ENCODE measurements at regions not wholly inside any gene's neighbourhood (a gene's known extent, or its start where the extent isn't known, plus 50 kb on each side); places are given as distances from the start of the nearest gene placed in this dataset.

DNA sequence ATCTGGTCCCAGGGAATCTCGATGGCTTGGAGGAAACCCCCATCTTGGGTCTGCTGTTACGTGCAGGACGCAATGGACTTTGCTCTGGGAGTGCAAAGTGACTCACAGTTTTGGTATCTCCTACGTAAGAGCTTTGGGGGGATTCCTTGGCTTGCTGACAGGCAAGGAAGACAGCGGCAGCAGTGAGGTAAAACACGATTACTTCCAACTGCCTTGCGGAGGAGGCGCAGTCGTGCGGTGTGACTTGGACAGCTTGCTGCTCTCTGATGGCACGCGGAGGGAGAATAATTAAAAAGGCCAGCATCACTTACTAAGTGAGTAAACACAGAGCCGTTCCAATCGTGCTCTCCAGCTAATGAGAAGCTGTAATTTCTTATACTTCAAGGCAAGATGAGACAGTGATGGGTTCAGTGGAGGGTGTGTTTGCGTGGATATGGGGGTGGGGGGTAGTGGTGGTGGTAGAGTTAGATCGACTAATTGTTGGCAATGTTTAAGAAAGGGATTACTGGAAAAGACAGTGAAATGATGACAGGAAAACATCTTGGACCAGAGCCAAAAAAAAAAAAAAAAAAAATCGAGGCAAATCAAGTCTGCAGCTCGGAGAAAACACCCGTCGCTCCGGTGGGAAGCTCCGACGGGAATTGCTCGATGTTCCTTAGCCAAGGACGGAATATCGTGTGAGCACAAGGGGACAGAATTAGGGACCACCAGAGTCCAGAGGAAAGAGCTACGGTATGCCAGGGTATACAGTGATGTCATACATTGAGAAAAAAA lies 184.8 kb upstream of the ZFHX3 start:
- peak; percentile 52 for DNase-seq

DNA sequence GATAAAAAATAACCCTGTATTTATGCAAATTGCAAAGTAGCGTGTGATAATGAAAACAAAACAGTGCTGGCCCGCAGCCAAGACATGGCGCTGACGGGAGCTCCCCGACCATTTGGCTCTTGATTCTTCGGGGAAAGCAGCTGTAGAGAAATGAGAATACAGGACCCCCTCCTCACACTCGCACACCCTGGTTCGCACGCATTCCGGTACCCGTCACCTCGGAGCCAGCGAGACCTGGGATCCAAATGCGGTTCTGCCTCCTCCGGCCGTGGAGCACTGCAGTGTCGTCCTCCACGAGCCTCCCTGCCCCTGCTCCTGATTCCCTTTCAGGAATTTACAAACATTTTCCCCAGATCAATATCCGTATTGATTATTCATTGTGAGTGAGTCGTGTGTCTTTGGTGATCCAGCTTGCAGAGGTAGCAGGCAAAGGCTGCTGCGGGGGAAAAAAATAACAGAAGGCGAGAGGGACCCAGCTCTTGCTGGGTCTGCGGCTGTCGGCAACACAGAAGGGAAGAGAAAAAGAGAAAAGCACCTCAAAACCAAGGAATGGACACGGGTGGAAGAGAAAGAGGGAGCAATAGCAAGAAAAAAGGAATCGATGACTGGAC lies 184.1 kb upstream of the ZFHX3 start:
- no peak for DNase-seq

DNA sequence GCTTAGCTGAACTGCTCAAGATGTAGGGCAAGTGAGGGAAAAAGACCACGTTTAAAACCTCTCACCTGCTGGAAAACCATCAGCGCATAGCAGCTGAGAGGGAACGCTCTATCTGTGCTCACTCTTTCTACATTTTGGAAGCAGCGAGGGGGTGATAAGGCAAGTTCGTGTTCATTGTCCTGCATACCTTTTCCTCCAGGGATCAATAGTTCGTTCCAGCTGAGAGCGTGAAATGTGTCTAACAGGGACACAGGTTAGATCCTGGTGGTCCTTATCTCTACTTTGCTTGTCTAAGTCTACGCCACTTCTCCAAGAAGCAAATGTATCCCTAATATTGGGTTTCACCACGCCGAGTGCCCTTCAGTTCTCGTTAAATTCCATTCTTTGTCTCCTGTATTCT lies 183.5 kb upstream of the ZFHX3 start:
- no peak for DNase-seq

DNA sequence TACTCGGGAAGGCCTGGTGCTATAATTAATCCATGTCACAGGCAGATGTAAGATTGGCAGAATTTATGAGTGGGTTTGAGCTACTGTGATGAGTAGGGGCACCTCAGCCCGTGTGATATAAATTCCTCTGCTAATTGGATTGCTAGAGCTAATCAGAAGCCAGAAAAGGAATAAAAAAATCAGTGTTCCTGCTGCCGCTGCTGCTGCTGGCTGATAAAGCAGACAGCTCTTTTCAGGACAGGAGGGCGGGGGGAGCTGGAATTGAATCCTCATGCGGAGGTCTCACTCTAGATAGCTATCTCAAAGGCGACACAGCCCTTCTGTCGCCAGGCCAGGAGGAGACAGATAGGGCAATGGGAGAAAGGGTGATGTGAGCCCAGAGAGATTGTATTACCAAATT lies 182.7 kb upstream of the ZFHX3 start:
- DNase-seq = no peak

DNA sequence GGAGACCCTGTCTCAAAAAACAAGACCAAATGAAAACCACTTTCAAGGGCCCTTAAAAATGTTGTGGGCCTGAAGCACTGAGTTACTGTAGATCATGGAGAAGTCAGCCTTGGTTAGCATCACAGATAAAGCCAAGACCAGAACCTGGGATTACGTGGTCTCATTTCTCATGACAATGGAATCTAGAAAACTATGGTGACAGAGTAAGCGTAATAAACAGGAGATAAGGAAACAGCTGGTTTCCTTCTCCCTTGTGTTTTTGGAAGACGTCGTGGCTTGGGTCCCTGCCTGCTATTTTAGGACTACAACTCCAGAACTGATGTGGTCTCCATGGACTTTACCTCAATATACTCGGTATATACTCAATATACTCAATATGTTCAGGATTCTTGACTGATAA lies 180.7 kb upstream of the ZFHX3 start:
- no peak for DNase-seq

DNA sequence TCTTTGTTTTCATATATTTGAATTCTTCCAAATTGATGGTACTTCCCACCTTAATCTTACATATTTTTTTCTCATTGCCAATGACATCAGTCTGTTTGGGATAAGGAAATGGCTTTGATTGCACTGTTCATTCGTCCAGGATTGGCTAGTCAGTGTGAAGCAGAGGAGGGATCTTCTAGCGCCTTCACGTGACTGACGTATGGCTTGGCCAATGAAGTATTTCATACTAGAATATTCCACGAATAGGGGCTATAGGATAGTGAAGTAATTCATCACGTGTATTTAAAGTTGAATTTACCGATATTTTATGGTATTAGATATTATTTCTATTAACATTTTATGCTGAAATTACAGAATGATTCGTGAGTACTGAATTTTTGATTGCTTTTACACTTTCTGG lies 178.7 kb upstream of the ZFHX3 start:
- no peak for DNase-seq

DNA sequence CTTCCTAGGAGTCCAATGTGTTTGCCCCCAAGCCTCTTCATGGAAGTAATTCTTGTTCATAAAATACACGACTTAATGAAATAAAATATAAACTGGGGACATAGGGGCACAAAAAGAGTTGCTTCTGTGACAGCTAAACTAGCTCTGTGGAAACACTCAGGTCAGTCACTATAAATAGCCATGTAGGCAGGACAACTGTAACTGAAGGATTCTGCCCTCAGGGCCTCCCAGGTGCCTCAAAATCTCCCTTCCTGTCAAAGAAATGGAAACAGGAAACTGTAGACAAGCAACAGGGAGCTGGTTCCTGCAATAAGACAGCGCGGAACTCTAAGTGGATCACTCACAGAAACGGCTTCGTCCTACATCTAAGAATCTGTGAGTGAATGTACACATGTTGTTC lies 178.1 kb upstream of the ZFHX3 start:
- no peak for DNase-seq

DNA sequence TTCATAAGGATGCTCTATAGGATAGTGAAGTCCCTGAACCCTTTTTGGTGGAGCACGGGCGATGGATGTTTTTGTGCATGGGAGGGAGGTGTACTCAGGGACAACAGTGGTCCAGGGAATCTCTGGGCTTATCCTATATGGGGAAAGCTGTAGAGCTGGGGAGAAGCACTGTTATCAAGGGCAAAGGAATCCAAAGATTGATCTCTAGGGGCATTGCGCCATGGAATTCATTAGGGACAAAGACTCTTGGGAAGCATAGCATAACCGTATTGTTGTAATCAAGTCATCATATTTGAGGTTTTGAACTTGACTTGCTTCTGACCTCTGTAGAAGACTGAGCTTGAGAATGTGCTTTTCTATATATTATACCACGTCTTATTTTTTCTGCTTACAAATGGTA lies 172.9 kb upstream of the ZFHX3 start:
- DNase-seq = no peak

DNA sequence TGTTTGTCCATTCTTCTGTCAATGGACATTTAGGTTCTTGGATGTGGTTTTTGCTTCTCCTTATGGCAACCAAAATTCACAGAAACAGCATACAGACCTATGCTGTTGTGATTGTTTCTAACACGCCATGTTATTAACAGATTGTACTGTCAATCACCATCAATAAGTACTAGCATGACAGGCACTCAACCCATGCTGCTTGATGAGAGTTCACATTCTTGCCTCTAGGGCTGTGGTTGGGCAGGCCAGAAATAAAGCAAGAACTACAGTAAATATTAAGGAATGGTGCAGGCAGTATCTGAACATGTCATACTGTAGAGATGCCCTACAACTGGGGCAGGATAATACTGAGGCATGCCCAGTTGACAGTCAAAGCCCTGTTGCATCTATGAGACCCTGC lies 171.2 kb upstream of the ZFHX3 start:
- no peak for DNase-seq

DNA sequence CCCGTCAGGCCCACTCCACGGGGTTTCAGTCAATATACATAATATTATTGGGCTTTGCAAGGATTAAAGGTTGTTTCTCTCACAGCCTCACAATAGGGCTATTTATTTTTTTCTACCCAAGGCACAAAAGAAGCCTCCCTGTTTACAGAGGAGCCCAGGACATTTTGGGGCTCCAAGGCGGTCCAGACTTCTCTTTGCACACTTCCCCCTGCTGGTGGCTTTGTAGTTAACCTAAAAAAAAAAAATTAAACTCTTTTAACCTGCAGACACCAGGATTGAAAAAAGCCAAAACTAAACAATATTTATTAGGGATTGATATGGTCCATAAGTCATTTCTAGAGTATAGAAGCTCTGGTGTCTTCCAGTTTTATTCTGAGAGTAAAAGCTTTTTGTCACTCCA lies 169.7 kb upstream of the ZFHX3 start:
- DNase-seq = no peak

DNA sequence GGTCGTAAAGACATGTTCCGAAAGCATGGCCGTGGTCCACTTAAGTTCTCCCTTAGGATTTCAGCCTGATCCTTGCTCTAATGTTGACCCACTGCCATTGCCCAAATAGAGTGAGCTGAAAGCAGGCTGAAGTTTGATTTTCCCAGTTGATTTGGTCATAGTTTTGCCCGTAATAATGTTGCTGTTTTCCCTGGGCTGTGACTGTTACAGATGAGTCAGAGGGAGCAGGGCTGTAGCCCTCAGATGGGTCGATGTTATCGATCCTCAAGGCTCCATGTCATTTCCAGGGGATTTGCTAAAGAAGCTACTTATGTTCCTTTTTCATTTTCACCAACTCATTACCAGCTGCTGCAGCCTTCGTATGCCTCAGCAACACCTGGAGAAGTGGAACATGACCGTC lies 169.0 kb upstream of the ZFHX3 start:
- no peak for DNase-seq

DNA sequence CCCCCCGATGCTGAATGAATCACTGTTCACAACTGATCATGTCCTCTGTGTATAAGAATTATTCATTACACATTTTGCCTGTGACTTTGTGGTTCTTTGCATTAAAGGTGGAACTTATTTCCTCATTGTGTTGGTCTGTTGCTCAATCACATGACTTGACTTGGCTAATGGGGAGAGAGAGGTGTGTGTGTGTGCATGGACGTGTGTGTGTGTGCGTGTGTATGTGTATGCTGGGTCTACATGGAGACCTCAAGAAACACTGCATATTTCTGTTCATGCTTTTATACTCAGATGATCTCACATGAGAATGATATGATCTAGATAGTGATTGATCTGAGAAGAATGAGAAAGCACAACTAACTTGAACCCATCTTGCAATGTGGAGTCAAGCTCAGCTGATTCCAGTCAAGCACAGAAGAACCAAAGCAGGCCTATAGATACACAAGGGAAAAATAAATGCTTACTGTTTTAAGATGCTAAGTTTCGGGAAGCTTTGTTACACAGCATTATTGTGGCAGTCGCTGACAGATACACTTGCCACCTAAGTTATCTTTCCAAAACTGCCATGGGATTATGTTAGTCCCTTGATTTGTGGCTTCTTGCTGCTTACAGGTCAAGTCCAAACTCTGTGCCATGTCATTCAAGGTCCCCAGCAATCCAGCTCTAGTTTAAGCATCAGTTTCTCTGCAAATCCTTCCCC lies 167.9 kb upstream of the ZFHX3 start:
- no peak for DNase-seq

DNA sequence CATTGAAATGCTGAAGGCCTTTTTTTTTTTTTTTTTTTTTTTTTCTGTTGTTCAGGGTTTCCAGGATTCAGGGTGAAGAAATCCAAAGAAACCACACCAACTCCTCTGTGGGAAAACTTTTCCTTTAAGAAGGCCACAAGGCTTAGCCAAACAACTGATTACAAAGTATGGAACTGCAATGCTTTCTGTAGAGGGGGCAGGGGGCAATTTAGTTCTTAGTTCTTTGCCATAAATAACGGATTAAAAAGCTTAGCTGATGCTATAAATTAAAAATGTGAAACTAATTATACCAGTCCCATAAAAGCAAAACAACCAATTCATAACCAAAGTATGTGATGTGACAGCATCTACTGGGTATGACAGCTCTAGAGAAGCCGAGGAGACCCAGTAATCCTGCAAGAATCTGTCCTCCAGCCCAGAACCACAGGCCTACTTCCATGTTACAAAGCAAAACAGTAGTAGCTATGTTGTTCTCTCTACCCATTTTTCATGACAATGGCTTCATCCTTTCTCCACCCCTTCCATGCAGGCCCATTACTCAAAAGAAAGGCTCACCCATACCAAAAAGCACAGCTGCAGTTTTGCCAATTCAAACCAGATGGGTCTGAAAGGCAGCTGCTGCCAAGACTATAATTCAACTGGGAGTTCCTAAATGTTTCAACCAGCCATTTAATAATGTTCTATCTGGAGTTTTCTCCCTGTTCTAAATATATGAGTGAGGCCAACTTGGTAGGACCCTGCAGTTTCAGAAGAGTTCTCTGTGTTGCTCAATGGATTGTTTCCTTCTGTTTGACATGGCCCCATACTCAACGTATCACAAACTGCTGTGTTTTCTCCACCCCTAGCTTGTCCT lies 167.1 kb upstream of the ZFHX3 start:
- DNase-seq = no peak

DNA sequence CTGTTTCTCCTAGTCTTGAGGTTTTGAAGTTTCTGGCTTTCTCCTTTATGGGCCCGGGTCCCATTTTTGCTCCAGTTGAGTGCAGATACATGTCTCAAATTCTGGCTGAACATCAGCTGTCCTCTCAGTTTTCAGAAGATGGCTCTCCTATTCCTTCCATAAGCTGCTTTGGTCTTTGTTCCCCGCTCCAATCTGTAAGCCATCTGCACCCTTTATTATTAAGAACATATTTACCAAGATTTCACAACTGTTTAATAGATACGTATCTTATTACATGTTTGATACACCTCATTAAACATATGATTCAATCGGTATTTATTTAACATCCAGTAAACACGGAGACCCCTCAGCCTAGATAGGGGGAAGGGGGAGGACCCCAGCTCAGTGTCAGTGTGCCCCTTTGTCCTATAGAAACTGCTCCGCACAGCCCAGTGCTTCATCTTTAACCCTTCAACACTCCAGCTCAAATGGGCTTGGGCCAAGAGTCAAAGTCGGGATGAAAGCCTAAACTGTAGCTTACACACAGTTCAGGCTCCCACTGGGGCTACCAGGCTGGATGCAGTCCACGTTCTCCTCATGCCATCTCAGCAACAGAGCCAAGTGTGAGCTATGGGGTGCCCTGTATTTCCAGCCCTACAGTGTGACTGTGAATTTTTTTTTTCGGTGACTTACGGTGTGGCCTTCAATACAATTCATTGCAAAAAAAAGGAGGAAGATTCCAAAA lies 166.0 kb upstream of the ZFHX3 start:
- peak; percentile 68 for DNase-seq

DNA sequence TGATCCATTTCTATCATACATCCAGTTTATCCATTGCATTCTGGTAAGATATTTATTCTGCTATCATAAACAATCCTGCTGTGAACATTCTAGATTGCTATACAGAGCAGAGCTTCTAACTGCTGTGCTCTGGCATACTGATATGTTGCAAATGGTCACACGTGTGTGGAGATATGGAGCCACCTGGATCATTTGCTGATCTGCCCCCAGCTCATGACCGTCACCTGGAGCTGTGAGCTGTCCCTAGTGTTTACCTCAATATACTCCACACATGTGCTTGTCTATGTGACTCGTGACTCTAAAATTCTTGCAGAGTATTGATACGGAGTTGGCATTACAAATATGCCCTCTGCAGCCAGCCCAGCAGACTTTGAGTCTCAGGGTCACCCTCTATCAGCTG lies 164.5 kb upstream of the ZFHX3 start:
- DNase-seq = no peak

DNA sequence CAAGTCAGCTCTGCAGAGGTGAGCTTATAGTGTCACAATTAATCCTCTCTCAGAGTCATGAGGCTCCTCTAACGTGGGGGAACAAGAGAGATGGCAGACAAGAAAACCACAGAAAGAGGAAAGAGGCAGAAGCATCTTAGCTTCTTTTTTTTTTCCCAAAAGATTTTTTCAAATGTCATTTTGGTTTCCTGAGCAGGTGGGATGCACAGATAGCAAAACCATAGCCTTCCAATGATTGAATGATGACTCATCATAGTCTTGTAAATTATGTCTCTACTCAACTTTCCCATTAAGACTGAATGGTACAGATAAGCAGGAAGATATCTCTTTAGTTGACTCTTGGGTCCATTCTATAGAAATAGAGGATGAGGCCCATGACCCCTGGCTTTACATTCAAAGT lies 162.8 kb upstream of the ZFHX3 start:
- DNase-seq = no peak

DNA sequence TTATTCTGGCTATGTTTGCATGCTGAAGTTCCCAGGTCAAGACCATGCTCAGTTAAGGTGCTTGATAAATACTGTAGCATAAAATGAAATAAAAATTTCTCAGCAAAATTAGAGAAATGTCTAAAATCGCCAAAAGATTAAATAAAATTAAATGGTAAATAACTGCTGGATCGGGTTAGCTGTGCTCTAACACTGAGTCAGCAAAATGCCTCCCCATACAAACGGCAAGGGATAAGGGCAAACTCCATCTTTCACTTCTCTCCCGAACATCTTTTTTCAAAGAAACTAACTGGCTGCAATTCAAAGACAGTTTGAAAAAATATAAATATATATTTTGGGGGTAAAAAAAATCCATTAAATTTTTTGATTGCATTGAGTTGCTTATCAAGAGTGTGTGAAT lies 162.2 kb upstream of the ZFHX3 start:
- no peak for DNase-seq

DNA sequence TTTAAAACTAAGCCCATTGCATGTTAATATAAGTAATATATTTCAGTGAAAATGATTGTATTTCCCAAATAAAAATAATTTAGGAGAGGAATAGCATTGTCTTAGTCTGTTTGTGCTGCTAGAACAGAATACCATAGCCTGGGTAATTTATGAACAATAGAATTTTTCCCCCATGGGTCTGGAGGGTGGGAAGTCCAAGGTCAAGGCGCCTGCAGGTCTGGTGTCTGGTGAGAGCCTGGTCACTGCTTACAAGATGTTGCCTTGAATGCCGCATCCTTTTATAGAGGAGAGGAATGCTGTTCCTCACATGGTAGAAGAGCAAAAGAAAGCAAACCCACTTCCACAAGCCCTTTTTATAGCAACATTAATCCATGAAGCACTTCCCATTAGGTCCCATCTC lies 161.3 kb upstream of the ZFHX3 start:
- DNase-seq = no peak

DNA sequence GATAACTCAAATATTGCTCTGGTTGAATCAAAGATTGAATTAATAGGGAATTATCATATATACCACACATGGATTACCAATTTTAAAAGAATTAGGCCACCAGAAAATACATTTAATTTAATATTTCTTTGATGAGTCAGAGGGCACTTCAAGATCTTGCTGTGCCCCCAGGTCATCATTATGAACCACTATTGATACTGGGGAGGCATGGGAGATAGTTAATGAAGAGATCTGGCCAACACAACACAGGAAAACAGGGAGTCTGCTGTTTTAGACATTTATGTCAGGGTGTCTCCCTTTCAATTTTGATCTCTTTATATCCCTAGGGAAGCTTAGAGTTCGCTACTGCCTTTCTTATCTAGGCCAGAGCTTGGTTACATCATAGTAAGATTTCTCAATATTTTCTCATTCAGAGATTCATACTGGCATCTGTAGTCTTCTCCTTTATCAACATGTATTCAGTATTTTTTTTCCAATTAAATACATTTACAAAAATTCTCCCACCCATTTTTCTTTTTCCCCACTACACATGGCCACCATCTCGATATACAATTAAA lies 158.3 kb upstream of the ZFHX3 start:
- DNase-seq = no peak

DNA sequence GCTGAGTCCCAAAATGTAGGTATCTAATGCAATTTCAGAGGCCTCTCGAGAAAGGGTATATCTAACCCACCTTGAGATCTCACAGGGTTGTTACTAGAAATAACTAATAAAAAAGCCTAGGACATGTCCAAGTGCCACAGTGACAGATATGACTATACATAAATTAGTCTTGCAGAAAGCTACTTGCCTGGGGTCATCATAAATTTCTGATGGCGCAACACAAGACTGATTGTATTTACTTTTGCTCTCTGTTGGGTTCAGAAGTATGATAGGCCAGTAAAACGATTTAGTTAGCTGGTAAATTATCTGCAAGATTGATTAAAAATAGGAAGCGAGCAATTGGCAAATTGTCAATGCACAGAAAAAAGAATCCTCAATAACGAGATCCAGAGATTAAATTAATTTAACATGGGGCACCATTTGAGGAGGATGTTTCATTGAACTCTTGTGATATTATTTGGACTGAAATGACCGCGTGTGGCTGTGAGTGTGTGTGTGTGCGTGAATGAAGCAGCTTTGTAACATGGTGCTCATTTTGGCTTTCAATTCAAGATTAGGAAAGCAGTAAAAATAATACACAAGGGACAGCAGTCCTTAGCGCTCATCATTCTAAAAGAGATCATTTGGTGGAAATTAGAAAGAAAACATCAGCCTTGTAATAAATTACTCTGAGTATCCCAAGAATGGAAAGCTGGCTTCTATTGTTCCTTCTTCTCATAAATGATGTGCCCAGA lies 157.4 kb upstream of the ZFHX3 start:
- DNase-seq = no peak

DNA sequence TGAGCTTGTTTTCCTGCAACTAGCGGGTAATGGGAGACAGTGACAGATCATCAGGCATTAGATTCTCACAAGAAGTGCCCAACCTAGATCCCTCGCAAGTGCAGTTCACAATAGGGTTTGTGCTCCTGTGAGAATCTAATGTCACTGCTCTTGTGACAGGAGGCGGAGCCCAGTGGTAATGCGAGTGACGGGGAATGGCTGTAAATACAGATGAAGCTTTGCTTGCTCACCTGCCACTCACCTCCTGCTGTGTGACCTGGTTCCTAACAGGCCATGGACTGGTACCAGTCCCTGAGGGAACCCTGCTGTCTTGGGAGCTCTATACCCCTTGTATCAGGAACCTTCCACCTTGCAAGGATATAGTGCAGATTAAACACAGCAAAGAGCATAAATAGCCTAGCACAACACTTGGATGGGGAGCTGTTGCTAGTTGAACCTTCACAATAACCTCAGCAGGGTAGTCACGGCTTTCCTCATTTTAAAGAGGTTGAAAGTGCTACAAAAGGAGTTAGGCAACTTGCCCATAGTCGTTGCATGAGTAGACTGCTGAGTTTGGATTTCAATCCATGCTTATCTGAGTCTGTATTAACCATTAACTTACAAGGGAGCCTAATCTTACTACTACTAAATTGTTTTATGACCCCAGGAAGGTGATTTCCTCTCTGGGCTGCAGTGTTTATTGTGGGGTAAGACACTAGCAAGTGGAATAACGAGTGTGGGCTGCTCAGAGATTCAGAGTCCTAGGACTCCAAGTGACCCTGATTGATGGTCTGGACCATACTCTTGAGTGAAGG lies 156.6 kb upstream of the ZFHX3 start:
- no peak for DNase-seq

All from right forelimb (tissue), 1 donor.